Thymus (tissue), 11 donors: ENCODE measurements at regions not wholly inside any gene's neighbourhood (a gene's known extent, or its start where the extent isn't known, plus 50 kb on each side); places are given as distances from the start of the nearest gene placed in this dataset.
A peak's percentile ranks its signal among the peaks of the same experiment; 100 is the strongest.
"Not testable (repeated sequence)": the region's sequence is repeated elsewhere in the genome, so short reads cannot be mapped to it uniquely, and the experiment has no call there.

Source experiments
- DNase-seq, 9 donors: peaks; one replicate each; pipeline ENCODE4 v3.0.0-alpha.2; 2013; ENCODE audit warnings: low spot score in 9 of 9, low read depth in 6 of 9, missing footprints in 1 of 9
- H3K27ac ChIP-seq, 2 donors: one replicate each; pipeline ENCODE4 v1.5.1; 2013; ENCODE audit warnings: control low read depth in 1 of 2, low read depth in 1 of 2, low read length in 1 of 2, mild to moderate bottlenecking in 1 of 2, moderate library complexity in 1 of 2
- H3K27me3 ChIP-seq, 2 donors: one replicate each; pipeline ENCODE4 v1.5.1; 2013; ENCODE audit warnings: low read length in 1 of 2; ENCODE audit not compliant: control insufficient read depth in 2 of 2, insufficient read depth in 1 of 2
- H3K36me3 ChIP-seq, 2 donors: one replicate each; pipeline ENCODE4 v1.5.1; 2013; ENCODE audit warnings: low read length in 1 of 2, mild to moderate bottlenecking in 1 of 2, moderate library complexity in 1 of 2; ENCODE audit not compliant: control insufficient read depth in 2 of 2, insufficient read depth in 2 of 2
- H3K4me1 ChIP-seq, 2 donors: one replicate each; pipeline ENCODE4 v1.5.1; 2013; ENCODE audit warnings: low read length in 2 of 2; ENCODE audit not compliant: control insufficient read depth in 2 of 2, insufficient read depth in 2 of 2
- H3K4me3 ChIP-seq, 2 donors: one replicate each; pipeline ENCODE4 v1.5.1; 2013; ENCODE audit warnings: low read length in 2 of 2, control low read depth in 1 of 2, mild to moderate bottlenecking in 1 of 2
- H3K9me3 ChIP-seq, 2 donors: one replicate each; pipeline ENCODE4 v1.5.1; 2013; ENCODE audit warnings: low read length in 1 of 2, mild to moderate bottlenecking in 1 of 2; ENCODE audit not compliant: control insufficient read depth in 2 of 2, insufficient read depth in 1 of 2
- WGBS: extraction: QIAGEN DNeasy Blood & Tissue Kit; methylation state at CpG from one replicate; pipeline ENCODE4 v1.1.7; 2013; 5-methylcytosine and 5-hydroxymethylcytosine counted together
- donor health status: healthy.

- Histone ChIP-seq H3K4me1 (no peaks in the 10 kb centered on the region), H3K4me3 (no peak overlapping the region), H3K9me3 (no peaks in the 10 kb centered on the region), H3K27me3 (no peaks in the 10 kb centered on the region), H3K36me3 (no peaks in the 10 kb centered on the region), H3K27ac (no peak overlapping the region)
- WGBS: 93% methylated on average over 2 of the region's 2 CpGs
- DNase-seq: no peak
Measured at GRCh38 chr3:78322780-78323179, 1282.9 kb downstream of the ROBO2 start.

GRCh38 chr3:78337801-78338211, 1297.9 kb downstream of the ROBO2 start:
- no peak overlapping the region for H3K27ac ChIP-seq
- H3K36me3 ChIP-seq: no peaks in the 10 kb centered on the region
- H3K4me3 ChIP-seq: no peak overlapping the region
- H3K9me3 ChIP-seq: no peaks in the 10 kb centered on the region
- peak in 1 of 9 donors; percentile 1 for DNase-seq
- no peaks in the 10 kb centered on the region for H3K4me1 ChIP-seq
- no peaks in the 10 kb centered on the region for H3K27me3 ChIP-seq
- WGBS: 75% methylated on average over 2 of the region's 2 CpGs

- Histone ChIP-seq H3K27ac (no peak overlapping the region), H3K4me1 (no peaks in the 10 kb centered on the region), H3K9me3 (no peaks in the 10 kb centered on the region), H3K4me3 (no peak overlapping the region), H3K36me3 (no peaks in the 10 kb centered on the region), H3K27me3 (no peaks in the 10 kb centered on the region)
- 76% methylated on average over 2 of the region's 2 CpGs for WGBS
- DNase-seq: no peak
Measured at GRCh38 chr3:78338405-78338804, 1298.5 kb downstream of the ROBO2 start.

- Histone ChIP-seq H3K4me1 (no peaks in the 10 kb centered on the region), H3K36me3 (no peaks in the 10 kb centered on the region), H3K9me3 (no peaks in the 10 kb centered on the region), H3K27ac (no peak overlapping the region), H3K4me3 (no peak overlapping the region), H3K27me3 (no peaks in the 10 kb centered on the region)
- DNase-seq: no peak
- WGBS: 9% methylated on average over 1 of the region's 1 CpG
Measured at GRCh38 chr3:78343221-78343620, 1303.3 kb downstream of the ROBO2 start.

GRCh38 chr3:78344267-78344666, 1304.4 kb downstream of the ROBO2 start:
- H3K4me1 ChIP-seq, H3K27ac ChIP-seq: not testable (repeated sequence)

GRCh38 chr3:78344918-78345317, 1305.0 kb downstream of the ROBO2 start:
- DNase-seq: no peak
- Histone ChIP-seq H3K9me3 (no peaks in the 10 kb centered on the region), H3K27me3 (no peaks in the 10 kb centered on the region), H3K36me3 (no peaks in the 10 kb centered on the region), H3K4me1 (no peaks in the 10 kb centered on the region), H3K4me3 (no peak overlapping the region), H3K27ac (no peak overlapping the region)
- WGBS: 94% methylated on average over 6 of the region's 6 CpGs

More at GRCh38 chr3:78344267-78344666, 1304.4 kb downstream of the ROBO2 start:
- not testable (repeated sequence) for H3K36me3 ChIP-seq, H3K27me3 ChIP-seq, H3K4me3 ChIP-seq, DNase-seq, H3K9me3 ChIP-seq
- 95% methylated on average over 10 of the region's 10 CpGs for WGBS

GRCh38 chr3:78347176-78347575, 1307.3 kb downstream of the ROBO2 start:
- Histone ChIP-seq H3K36me3 (no peaks in the 10 kb centered on the region), H3K9me3 (no peaks in the 10 kb centered on the region), H3K4me1 (no peaks in the 10 kb centered on the region), H3K27ac (no peak overlapping the region), H3K27me3 (no peaks in the 10 kb centered on the region), H3K4me3 (no peak overlapping the region)
- no peak for DNase-seq
- WGBS: 95% methylated on average over 2 of the region's 2 CpGs

- 87% methylated on average over 3 of the region's 3 CpGs for WGBS
- Histone ChIP-seq H3K4me3 (no peak overlapping the region), H3K36me3 (no peaks in the 10 kb centered on the region), H3K27me3 (no peaks in the 10 kb centered on the region), H3K27ac (no peak overlapping the region), H3K9me3 (no peaks in the 10 kb centered on the region), H3K4me1 (no peaks in the 10 kb centered on the region)
- DNase-seq: no peak
Measured at GRCh38 chr3:78348664-78349063, 1308.8 kb downstream of the ROBO2 start.

- no peak overlapping the region for H3K4me3 ChIP-seq
- H3K9me3 ChIP-seq: no peaks in the 10 kb centered on the region
- DNase-seq: no peak
- no peak overlapping the region for H3K27ac ChIP-seq
- H3K27me3 ChIP-seq: no peaks in the 10 kb centered on the region
- 76% methylated on average over 2 of the region's 2 CpGs for WGBS
- no peaks in the 10 kb centered on the region for H3K36me3 ChIP-seq
- H3K4me1 ChIP-seq: no peaks in the 10 kb centered on the region
Measured at GRCh38 chr3:78349571-78349970, 1309.7 kb downstream of the ROBO2 start.

GRCh38 chr3:78351334-78351733, 1311.4 kb downstream of the ROBO2 start:
- Histone ChIP-seq H3K36me3 (no peaks in the 10 kb centered on the region), H3K9me3 (peaks cover 0 to 8% of the 10 kb centered on the region in 2 donors), H3K27ac (no peak overlapping the region), H3K4me3 (no peak overlapping the region), H3K4me1 (no peaks in the 10 kb centered on the region), H3K27me3 (no peaks in the 10 kb centered on the region)
- DNase-seq: no peak
- WGBS: 93% methylated on average over 3 of the region's 3 CpGs
